Right hindlimb (tissue), 1 donor: ENCODE measurements at regions not wholly inside any gene's neighbourhood (a gene's known extent, or its start where the extent isn't known, plus 50 kb on each side); places are given as distances from the start of the nearest gene placed in this dataset.

Experiments used
- DNase-seq: peaks from one replicate; pipeline ENCODE4 v3.0.0-alpha.2; 2018

- DNase-seq, result no peak
Measured at GRCh38 chr12:91565246-91565645, 382.6 kb upstream of the DCN start.

- DNase-seq, result no peak
Measured at GRCh38 chr12:91563011-91563765, 380.6 kb upstream of the DCN start.

GRCh38 chr12:91562476-91562875 lies 379.9 kb upstream of the DCN start:
- DNase-seq, result no peak

GRCh38 chr12:91561958-91562325 lies 379.3 kb upstream of the DCN start:
- no peak for DNase-seq

GRCh38 chr12:91561301-91561957 lies 378.8 kb upstream of the DCN start:
- no peak for DNase-seq

- no peak for DNase-seq
Measured at GRCh38 chr12:91556909-91557308, 374.3 kb upstream of the DCN start.

- no peak for DNase-seq
Measured at GRCh38 chr12:91555436-91556415, 373.1 kb upstream of the DCN start.

GRCh38 chr12:91551927-91552326 lies 369.3 kb upstream of the DCN start:
- DNase-seq, result no peak

GRCh38 chr12:91551242-91551641 lies 368.6 kb upstream of the DCN start:
- no peak for DNase-seq

GRCh38 chr12:91542666-91543065 lies 360.0 kb upstream of the DCN start:
- no peak for DNase-seq

- no peak for DNase-seq
Measured at GRCh38 chr12:91542067-91542466, 359.4 kb upstream of the DCN start.

- no peak for DNase-seq
Measured at GRCh38 chr12:91538418-91538817, 355.8 kb upstream of the DCN start.

- no peak for DNase-seq
Measured at GRCh38 chr12:91533366-91533765, 350.7 kb upstream of the DCN start.

- no peak for DNase-seq
Measured at GRCh38 chr12:91529829-91530228, 347.2 kb upstream of the DCN start.

- no peak for DNase-seq
Measured at GRCh38 chr12:91523831-91524230, 341.2 kb upstream of the DCN start.

GRCh38 chr12:91516695-91517047 lies 334.1 kb upstream of the DCN start:
- DNase-seq, result no peak

- DNase-seq, result no peak
Measured at GRCh38 chr12:91515944-91516694, 333.5 kb upstream of the DCN start.

- no peak for DNase-seq
Measured at GRCh38 chr12:91513313-91513712, 330.7 kb upstream of the DCN start.

- no peak for DNase-seq
Measured at GRCh38 chr12:91511795-91512420, 329.3 kb upstream of the DCN start.

GRCh38 chr12:91507754-91508153 lies 325.1 kb upstream of the DCN start:
- DNase-seq, result no peak

GRCh38 chr12:91506452-91506851 lies 323.8 kb upstream of the DCN start:
- no peak for DNase-seq

- DNase-seq, result no peak
Measured at GRCh38 chr12:91505006-91505405, 322.4 kb upstream of the DCN start.
